NOMO-1 treated with DMSO at 0.1 percent for 48 hours (cell line): ENCODE measurements at regions not wholly inside any gene's neighbourhood (a gene's known extent, or its start where the extent isn't known, plus 50 kb on each side); places are given as distances from the start of the nearest gene placed in this dataset.
A peak's percentile ranks its signal among the peaks of the same experiment; 100 is the strongest.

Source experiments
- DNase-seq: peaks from one replicate; lab custom pipeline; 2025; ENCODE audit not compliant: unreplicated experiment; lab: John Stamatoyannopoulos, UW

GRCh38 chr5:51902512-51902911 is 519.3 kb downstream of the ISL1 start:
- no peak for DNase-seq

GRCh38 chr5:51908215-51908614 is 525.0 kb downstream of the ISL1 start:
- no peak for DNase-seq

GRCh38 chr5:51944500-51945125 is 561.4 kb downstream of the ISL1 start:
- no peak for DNase-seq

- DNase-seq, result no peak
Observed at GRCh38 chr5:51958473-51958872, 575.2 kb downstream of the ISL1 start.

- no peak for DNase-seq
Observed at GRCh38 chr5:51960617-51961121, 577.4 kb downstream of the ISL1 start.

GRCh38 chr5:51961154-51961562 is 577.9 kb downstream of the ISL1 start:
- DNase-seq, result no peak

GRCh38 chr5:51968756-51969155 is 585.5 kb downstream of the ISL1 start:
- no peak for DNase-seq

- no peak for DNase-seq
Observed at GRCh38 chr5:51974834-51975233, 591.6 kb downstream of the ISL1 start.

- no peak for DNase-seq
Observed at GRCh38 chr5:51977014-51977413, 593.8 kb downstream of the ISL1 start.

GRCh38 chr5:51983161-51983560 is 599.9 kb downstream of the ISL1 start:
- no peak for DNase-seq

- no peak for DNase-seq
Observed at GRCh38 chr5:51986733-51987132, 603.5 kb downstream of the ISL1 start.

- DNase-seq, result no peak
Observed at GRCh38 chr5:51987239-51987638, 604.0 kb downstream of the ISL1 start.

- no peak for DNase-seq
Observed at GRCh38 chr5:51987669-51988209, 604.5 kb downstream of the ISL1 start.

- DNase-seq, result no peak
Observed at GRCh38 chr5:51988634-51989033, 605.4 kb downstream of the ISL1 start.

GRCh38 chr5:51990241-51990640 is 607.0 kb downstream of the ISL1 start:
- no peak for DNase-seq

- no peak for DNase-seq
Observed at GRCh38 chr5:51990661-51991180, 607.5 kb downstream of the ISL1 start.

GRCh38 chr5:51991940-51992339 is 608.7 kb downstream of the ISL1 start:
- no peak for DNase-seq

- no peak for DNase-seq
Observed at GRCh38 chr5:51995773-51996306, 612.6 kb downstream of the ISL1 start.

GRCh38 chr5:51996356-51996861 is 613.2 kb downstream of the ISL1 start:
- no peak for DNase-seq

GRCh38 chr5:51997500-51997899 is 614.3 kb downstream of the ISL1 start:
- no peak for DNase-seq

- no peak for DNase-seq
Observed at GRCh38 chr5:51997949-51998348, 614.7 kb downstream of the ISL1 start.

GRCh38 chr5:52007230-52007858 is 624.1 kb downstream of the ISL1 start:
- peak; percentile 24 for DNase-seq
